Fibroblast of pulmonary artery (primary cell): ENCODE measurements at regions not wholly inside any gene's neighbourhood (a gene's known extent, or its start where the extent isn't known, plus 50 kb on each side); places are given as distances from the start of the nearest gene placed in this dataset.
A peak's percentile ranks its signal among the peaks of the same experiment; 100 is the strongest.

ENCODE experiments used
- DNase-seq: peaks from one replicate; pipeline ENCODE4 v3.0.0-alpha.2; 2010; ENCODE audit warnings: low read depth
- H3K4me3 ChIP-seq: replicated peaks from 2 replicates; pipeline ENCODE4 v1.5.1; 2011; ENCODE audit warnings: low read depth, mild to moderate bottlenecking, control low read depth, low read length, moderate library complexity
- CTCF ChIP-seq: IDR thresholded peaks from 2 replicates; pipeline ENCODE4 v1.5.1; 2011; ENCODE audit warnings: mild to moderate bottlenecking, control low read depth, low read length, inconsistent platforms; ENCODE audit errors: missing control alignments

- no peak overlapping the region for H3K4me3 ChIP-seq
- DNase-seq: no peak
- TF ChIP-seq CTCF: no peak
Measured at GRCh38 chr9:109560470-109561132, 62.5 kb upstream of the PTPN3 start.

- TF ChIP-seq CTCF: no peak
- DNase-seq: no peak
- H3K4me3 ChIP-seq: no peak overlapping the region
Measured at GRCh38 chr9:109561137-109561536, 63.0 kb upstream of the PTPN3 start.

- DNase-seq: no peak
- TF ChIP-seq CTCF: no peak
- H3K4me3 ChIP-seq: no peak overlapping the region
Measured at GRCh38 chr9:109568089-109568488, 70.0 kb upstream of the PTPN3 start.

GRCh38 chr9:109568568-109569210, 70.6 kb upstream of the PTPN3 start:
- no peak for TF ChIP-seq CTCF
- H3K4me3 ChIP-seq: no peak overlapping the region
- DNase-seq: no peak

- no peak overlapping the region for H3K4me3 ChIP-seq
- DNase-seq: peak; percentile 75
- peak; percentile 69 for TF ChIP-seq CTCF
Measured at GRCh38 chr9:109574061-109574882, 76.2 kb upstream of the PTPN3 start.

GRCh38 chr9:109576762-109577161, 78.7 kb upstream of the PTPN3 start:
- no peak for DNase-seq
- no peak overlapping the region for H3K4me3 ChIP-seq
- TF ChIP-seq CTCF: no peak
